ENCODE measurements at regions not wholly inside any gene's neighbourhood (a gene's known extent, or its start where the extent isn't known, plus 50 kb on each side); places are given as distances from the start of the nearest gene placed in this dataset.

GRCh38 chr10:130985158-130985753, 326.3 kb downstream of the TCERG1L start:
- no peak for ATAC-seq

- ATAC-seq: no peak
Observed at GRCh38 chr10:130986846-130987245, 324.7 kb downstream of the TCERG1L start.

DNA sequence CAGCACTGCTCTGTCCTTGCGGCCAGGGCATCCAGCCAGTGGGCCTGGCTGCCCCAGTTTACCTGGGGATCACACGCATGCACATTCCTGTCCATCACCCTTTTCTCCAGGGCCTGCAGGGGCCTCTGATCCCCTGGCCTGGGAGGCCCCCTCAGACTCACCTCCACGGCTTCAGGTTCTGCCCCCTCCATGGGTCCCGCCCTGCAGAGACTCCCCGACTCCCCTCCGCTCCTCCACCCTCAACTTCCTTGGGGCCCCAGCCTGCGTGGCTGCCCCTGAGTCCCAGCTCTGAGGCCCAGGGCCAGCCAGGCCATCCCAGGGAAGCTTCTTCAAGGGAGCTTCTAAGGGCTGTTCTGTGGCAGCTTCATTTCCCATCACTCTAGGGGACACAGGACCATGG, 324.1 kb downstream of the TCERG1L start:
- no peak for ATAC-seq

DNA sequence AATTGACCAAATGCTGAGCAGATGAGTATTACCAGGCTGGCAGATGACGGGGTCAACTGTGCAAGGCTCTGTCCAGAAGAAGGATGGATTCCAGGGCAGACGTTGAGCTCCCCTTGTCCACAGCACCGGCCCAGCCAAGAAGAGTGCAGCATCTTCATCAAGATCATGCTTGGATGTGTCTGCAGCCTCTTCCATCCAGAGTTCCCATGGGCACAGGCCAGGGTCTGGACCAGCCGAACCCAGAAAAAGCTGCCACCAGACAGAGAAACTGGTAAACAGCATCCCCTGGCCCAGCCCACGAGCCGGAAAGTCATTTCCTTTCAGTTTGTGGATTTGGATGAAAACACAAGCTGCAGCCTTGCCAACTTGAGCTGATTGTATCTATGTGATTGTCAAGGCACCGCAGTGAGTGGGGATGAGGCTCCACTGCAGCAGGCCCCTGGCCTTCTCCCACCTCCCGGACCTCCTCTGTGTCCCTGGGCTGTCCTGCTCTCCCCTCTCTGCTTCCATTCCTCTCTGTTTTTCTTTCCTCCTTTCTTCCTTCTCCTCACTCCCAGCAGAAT, 321.8 kb downstream of the TCERG1L start:
- no peak for ATAC-seq

GRCh38 chr10:130990486-130990885, 321.0 kb downstream of the TCERG1L start:
- no peak for ATAC-seq

DNA sequence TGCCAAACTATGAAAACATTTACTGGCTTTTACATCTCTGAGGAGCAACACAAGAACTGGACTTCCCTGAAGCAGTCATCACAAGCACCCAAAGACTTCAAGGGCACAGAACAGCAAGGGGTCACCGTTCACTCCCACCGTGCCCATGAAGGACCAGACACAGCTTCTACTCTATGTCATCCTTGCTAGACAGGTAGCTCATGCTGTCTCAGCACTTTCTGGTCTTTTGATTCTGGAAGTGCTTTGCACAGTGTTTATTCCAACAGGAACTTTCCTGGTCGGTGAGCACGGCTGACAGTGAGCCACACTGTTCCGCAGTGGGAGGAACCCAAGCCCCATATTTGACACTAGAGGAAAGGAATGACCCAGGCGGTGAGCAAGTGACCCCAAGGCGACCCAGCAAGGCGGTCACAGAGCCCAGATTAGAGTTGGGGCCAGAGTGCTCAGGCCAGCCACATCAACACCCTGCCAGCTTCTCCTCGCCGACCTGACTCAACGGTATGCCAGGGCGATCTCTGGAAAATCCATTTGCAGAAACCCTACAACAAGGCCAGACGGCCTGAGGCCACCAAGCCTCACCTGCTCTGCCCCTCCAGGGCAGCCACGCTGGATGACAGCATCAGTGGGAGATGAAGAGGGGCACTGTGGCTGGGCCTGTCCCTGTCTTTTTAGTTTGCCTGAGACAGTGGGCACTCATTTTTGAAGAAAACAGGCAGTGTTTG, 318.6 kb downstream of the TCERG1L start:
- ATAC-seq: no peak

DNA sequence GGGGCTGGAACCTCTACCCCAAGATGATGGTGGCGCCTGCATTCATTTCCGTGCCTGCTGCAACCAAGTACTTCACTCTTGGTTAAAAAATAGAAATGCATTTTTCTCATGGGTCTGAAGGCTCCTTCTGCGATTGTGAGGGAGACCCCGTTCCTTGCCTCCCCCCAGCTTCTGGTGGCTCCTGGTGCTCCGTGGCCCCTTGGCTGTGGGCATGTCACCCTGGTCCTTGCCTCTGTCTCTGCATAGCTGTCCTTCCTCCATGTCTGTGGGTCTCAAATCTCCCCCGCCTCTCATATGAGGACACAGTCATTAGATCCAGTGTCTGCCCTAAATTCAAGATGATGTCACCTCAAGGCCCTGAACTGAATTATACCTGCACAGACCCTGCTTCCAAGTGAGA, 317.9 kb downstream of the TCERG1L start:
- no peak for ATAC-seq

- ATAC-seq: no peak
Observed at GRCh38 chr10:130994191-130994590, 317.3 kb downstream of the TCERG1L start.

DNA sequence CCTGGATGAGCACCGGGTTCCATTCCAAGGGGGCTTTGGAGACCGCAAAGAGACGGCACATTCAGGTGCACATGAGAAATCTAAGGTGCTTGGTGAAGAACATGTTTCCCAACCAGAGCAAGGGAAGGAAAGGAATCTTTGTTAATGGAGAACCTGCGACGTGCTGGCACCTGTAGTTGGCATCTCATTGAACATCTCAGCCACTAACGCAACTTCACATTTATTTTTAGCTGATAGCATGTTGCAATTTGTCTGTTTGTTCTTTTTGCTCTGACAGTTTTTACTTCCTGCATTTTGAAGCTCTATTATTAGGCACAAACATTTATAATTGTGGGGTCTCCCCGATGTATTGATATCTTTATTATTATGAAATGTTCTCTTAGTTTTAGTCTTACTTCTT, 316.7 kb downstream of the TCERG1L start:
- no peak for ATAC-seq

- ATAC-seq: no peak
Observed at GRCh38 chr10:130997267-130998045, 314.1 kb downstream of the TCERG1L start.

DNA sequence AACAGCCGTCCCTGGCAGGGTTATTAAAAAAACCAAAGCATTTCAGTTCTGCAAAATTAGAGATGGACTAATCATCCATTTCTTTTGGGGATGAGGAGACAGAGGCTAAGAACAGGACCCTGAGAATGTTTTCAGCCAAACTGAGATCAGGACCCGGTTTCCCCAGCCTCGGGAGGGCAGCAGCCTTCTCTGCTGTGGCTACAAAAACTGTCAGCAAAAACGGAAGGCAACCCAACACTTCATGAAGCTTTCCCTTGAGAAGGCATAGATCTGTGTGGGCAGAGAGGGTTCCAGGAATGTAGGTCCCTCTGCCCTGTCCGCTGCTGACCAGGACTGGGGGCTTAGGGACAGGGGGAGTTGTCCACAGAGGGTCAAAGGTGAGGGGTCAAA, 313.5 kb downstream of the TCERG1L start:
- no peak for ATAC-seq

DNA sequence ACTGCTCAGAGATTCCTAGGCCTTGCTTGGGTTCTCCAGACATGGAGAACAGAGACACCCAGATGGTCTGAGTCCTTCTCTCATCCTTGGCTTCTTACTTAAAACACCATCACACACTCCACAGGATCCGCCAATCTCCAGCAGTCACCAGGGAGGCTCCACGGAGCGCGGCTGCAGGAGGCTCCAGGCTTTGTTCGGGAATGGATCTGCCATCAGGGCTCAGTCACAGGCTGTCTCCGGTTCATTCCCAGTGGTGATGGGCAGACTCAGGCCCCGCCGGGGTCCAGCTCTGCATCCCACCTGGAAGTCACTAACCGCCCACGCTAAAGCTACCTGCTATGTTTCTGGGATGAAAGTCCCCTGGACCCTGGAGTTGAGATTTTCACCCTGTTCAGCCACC, 312.9 kb downstream of the TCERG1L start:
- ATAC-seq: no peak

DNA sequence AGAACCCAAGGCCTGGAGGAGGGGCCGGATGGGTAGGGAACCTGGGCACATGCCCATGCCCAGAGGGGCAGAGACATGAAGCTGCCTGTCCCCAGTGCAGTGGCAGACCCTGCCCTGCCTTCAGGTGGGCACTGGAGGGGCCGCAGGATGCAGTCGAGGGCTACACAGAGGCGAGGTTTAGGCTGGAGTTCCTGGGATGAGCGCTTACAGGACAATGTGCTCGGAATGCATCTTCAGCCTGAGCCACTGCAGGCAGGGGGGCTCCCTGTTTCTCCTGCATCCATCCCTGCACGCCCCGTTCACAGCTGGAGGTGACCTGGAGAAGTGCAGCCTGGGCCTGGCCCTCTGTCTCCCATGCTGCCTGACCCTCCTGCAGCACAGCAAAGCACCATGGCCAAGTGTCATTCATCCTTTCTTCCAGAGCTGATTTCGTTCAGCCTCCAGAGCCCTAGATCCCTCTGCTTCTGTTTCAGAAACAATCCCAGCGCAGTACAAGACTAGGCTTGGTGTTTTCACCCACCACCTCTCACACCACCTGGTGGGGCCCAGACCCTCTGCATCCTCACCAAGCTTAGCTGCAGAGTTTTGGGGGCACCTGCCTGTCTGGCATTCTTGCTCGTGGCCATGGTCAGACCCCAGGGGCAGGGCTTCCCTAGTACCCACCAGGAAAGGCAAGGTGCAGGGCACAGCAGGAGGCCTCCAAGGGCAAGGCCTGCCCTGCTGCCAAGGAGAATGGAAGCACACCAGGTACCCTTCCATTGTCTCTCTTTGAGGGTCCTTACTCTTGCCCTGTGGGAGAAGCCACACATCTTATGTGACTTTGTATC, 311.9 kb downstream of the TCERG1L start:
- no peak for ATAC-seq

GRCh38 chr10:131000244-131000643, 311.3 kb downstream of the TCERG1L start:
- no peak for ATAC-seq

DNA sequence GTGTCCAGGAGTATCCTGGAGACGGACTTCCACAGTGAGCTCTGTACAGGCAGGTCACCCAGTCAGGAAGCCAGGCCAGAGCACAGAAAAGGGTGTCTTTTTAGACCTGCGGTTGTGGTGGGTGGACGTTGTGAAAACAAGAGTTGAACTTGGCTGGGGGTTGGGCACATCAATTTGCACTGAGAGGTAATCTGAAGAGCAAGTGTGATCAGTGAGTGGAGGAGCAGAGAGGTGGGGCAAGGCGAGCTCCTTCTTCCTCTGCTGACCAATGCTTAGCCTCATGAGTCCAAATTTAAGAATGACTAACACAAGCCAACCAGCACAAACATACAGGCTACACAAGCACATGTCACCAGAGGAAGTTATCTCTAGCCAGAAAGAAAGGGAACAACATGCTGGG, 310.8 kb downstream of the TCERG1L start:
- no peak for ATAC-seq

- ATAC-seq: no peak
Observed at GRCh38 chr10:131001438-131001837, 310.1 kb downstream of the TCERG1L start.

DNA sequence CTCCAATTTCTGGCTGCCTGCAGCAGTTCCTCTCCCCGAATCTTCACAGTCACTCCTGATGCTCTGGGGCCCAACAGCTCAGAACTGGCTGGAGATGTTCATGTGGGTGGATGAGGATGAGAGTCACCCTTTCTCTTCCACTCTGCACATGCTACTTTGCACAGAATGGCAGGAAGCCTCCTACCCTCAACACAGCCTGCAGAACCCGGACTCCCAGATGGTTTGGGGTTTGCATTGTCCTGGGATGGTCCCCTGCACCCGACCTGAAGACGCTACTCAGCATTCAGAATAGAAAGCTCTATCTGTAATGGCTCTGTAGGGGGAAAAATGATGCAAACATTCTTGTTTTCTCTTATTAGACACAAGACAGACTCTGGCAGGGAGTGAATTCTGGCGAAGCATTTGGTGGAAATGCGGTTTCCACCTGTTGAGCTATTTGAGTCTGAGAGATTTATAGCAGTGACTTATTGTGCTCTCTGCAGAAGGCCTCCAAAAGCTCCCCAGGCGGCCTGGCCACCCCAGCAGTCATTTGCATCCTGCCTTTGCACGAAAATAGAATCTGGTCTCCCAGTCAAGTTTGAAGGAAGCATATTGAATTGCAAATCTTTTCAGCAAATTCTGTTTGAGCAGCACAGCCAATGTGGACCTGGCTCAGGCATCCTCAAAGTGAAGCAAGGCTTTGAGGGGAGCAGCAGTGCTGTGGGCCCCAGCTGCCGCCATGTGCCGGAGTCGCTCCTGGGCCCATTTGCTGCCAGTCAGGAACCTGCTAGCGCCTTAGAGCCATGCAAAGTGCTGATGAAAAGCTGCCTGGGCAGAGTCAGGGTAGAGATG, 309.3 kb downstream of the TCERG1L start:
- no peak for ATAC-seq

GRCh38 chr10:131003455-131003854, 308.1 kb downstream of the TCERG1L start:
- no peak for ATAC-seq

DNA sequence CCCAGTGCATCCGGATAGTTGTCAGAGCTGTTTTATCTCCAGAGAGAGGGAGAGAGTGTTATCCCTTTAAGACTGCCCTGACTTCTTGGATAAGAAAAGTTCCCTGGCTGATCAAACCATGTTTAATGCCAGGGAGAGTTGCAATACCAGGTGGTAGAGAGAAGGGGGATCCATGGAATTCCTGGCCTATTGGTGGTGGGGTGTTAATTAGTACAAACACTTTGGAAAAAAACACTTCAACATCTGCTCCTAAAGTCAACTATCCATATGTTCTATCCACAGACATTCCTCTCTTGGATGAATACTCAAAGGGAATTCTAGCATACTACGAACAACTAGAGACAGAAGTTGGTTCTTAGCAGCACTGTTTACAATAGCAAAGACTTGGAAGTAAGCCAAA, 307.2 kb downstream of the TCERG1L start:
- ATAC-seq: no peak

DNA sequence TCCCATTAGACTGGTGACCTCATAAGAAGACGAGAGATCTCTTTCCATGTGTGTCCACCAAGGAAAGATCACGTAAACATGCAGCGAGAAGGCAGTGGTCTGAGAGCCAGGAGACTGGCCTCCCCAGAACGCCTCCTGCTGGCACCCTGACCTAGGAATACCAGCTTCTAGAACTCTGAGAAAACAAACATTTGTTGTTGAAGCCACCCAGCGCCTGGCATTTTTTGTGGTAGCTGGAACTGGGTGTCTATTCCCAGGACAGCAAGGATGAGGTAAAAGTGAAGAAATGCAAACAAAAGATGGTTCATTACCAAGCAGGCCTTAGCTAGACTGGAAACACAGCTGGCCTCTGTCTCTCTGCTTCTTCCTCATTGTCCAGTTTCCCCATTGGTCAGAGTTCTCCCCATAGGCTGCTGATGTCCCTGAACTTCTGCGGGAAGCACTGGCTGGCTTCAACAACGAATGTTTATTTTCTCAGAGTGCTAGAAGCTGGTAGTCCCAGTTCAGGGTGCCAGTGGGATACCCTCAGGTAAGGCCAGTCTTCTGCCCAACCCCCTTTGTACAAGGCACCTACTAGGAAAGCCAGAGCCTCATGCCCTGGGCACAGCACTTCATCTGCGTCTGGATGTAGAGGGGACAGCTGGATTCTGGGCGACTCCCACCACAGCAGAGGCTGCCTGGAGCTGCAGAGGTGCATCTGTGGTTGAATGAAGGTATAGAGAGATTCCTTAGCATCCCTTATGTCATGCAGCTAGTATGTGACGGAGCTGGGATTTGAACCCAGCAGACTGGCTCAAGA, 304.9 kb downstream of the TCERG1L start:
- ATAC-seq: no peak

DNA sequence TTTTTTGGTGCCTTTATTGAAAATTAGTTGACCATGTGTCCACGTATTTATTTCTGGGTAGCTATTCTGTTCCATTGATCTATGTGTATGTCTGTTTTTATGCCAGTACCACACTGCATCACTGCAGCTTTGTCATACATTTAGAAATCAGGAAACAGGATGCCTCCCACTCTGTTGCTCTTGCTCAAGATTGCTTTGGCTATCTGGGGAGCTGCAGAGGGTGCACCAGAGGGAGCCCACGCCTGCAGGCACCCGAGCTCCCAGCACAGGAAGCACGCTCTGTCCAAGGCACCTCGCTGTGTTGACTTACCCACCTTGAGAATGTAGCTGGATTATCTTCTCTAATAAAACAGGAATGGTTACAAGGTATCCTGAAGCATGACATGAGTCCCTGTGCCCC, 301.7 kb downstream of the TCERG1L start:
- no peak for ATAC-seq

Data from activated CD4-positive, CD25-positive, alpha-beta regulatory T cell treated with anti-CD3 and anti-CD28 coated beads, Interleukin-2, amount 50 U/mL, for 24 hours (primary cell).